ENCODE measurements at regions not wholly inside any gene's neighbourhood (a gene's known extent, or its start where the extent isn't known, plus 50 kb on each side); places are given as distances from the start of the nearest gene placed in this dataset.
"Not testable (repeated sequence)": the region's sequence is repeated elsewhere in the genome, so short reads cannot be mapped to it uniquely, and the experiment has no call there.

DNA sequence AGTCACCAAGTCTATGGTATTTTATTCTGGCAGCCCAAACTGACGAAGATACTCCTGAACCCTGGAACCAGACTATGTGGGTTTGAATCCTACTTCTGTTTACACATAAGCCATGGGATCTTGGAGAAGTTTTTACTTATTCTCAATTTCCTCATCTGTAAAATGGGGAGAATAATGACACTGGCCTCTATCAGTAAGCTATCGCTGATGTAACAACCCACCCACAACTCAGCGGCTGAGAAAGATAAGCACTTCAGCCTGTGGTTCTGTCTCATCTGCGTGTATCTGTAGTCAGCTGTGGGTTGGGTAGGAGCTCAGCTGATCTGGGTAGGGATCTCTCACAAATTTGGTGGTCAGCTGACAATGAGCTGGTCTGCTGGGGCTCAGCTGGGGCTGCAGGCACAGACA is 68.0 kb upstream of the ALX4 start:
- peak overlapping the region in 1 of 6 donors; percentile 70 for H3K27ac Mint-ChIP-seq
- ATAC-seq (ENCODE audit: low read depth in 2 of 2) (no peak), DNase-seq (no peak)
- H3K36me3 Mint-ChIP-seq: no peaks in the 10 kb centered on the region
- no peak overlapping the region for H3K4me3 Mint-ChIP-seq
- peaks cover 12 to 50% (median 46%) of the 10 kb centered on the region in 3 donors for H3K27me3 Mint-ChIP-seq
- peaks cover 0 to 18% (median 6%) of the 10 kb centered on the region in 7 donors for H3K9me3 Mint-ChIP-seq
- H3K4me1 Mint-ChIP-seq: no peaks in the 10 kb centered on the region

DNA sequence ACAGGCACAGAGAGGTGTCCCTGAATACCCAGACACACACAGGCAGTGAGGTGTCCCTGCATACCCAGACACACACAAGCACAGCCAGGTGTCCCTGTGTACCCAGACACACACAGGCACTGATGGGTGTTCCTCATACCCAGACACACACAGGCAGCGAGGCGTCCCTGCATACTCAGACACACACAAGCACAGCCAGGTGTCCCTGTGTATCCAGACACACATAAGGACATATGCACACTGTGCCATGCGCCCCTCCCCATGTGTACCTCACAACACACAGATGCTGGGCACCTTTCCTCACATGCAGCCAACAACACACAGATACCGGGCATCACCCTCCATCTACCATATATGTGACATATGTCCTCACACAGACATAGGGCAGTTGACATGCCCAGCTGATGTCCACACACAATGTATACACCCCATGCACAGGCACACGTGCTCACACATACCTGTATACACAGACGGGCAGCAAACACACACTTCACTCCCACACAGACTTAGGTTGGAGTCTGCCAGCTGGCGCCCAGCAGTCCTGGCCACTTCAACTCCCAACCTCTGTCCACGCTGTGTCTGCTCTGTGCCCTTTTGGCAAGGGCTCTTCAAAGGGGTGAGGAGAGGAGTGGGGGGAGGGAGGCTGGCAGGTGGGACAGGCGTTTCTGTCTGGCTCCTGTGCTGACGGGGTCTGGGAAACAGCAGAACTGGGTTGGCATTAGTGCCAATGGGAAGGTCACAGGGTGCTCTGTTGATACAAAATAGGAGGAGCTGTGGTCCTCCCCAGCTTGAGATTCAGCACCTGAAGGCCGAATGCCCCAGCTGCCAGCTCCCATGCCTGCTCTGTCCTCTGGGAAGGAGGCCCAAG is 69.4 kb upstream of the ALX4 start:
- H3K36me3 Mint-ChIP-seq: no peaks in the 10 kb centered on the region
- H3K4me3 Mint-ChIP-seq: no peak overlapping the region
- no peak overlapping the region for H3K27ac Mint-ChIP-seq
- H3K9me3 Mint-ChIP-seq: peaks cover 0 to 14% (median 5%) of the 10 kb centered on the region in 7 donors
- peaks cover 15 to 51% (median 47%) of the 10 kb centered on the region in 3 donors for H3K27me3 Mint-ChIP-seq
- no peaks in the 10 kb centered on the region for H3K4me1 Mint-ChIP-seq
- DNase-seq: no peak
- no peak for ATAC-seq (ENCODE audit: low read depth in 2 of 2)

DNA sequence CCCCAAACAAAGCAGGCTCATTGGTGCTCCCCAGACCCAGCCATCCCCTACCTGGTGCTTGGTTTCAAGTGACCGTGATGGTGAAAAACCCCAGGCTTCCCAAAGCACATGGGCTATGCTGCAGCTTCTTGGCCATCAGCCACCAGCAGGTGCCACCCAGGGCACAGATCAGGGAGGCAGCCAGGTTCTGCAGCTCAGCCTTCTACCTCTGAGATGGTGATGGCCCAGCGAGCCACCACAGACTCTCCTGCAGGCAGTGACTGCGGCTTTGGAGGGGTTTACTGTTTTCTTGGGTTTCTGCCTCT is 70.0 kb upstream of the ALX4 start:
- Mint-ChIP-seq H3K36me3 (no peaks in the 10 kb centered on the region), H3K27ac (no peak overlapping the region)

DNA sequence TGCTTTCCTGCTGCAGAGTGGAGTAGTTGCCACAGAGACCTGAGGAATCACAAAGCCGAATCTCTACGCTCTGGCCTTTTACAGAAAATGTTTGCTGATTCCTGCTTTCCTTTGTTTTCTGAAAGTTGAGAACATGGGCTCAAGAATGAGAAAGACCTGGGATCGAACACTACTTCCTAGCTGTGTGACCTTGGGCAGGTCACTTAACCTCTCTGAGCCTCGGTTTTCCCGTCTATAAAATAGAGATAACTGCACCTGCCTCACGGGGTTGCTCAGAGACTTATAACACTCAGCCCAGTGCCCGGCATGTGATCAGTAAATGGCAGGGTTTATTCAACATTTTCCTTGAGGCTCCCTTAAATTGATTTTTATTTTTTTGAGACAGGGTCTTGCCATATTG is 70.9 kb upstream of the ALX4 start:
- Mint-ChIP-seq H3K9me3 (peaks cover 3 to 14% (median 6%) of the 10 kb centered on the region in 7 donors), H3K36me3 (no peaks in the 10 kb centered on the region), H3K27me3 (peaks cover 24 to 58% (median 53%) of the 10 kb centered on the region in 3 donors), H3K4me1 (no peaks in the 10 kb centered on the region), H3K27ac (no peak overlapping the region), H3K4me3 (no peak overlapping the region)
- DNase-seq: no peak
- ATAC-seq (ENCODE audit: low read depth in 2 of 2): no peak

More for the DNA sequence above, 70.0 kb upstream of the ALX4 start:
- ATAC-seq (ENCODE audit: low read depth in 2 of 2): no peak
- DNase-seq: no peak
- H3K4me3 Mint-ChIP-seq: no peak overlapping the region
- peaks cover 0 to 14% (median 5%) of the 10 kb centered on the region in 7 donors for H3K9me3 Mint-ChIP-seq
- H3K27me3 Mint-ChIP-seq: peaks cover 16 to 53% (median 51%) of the 10 kb centered on the region in 3 donors
- H3K4me1 Mint-ChIP-seq: no peaks in the 10 kb centered on the region

DNA sequence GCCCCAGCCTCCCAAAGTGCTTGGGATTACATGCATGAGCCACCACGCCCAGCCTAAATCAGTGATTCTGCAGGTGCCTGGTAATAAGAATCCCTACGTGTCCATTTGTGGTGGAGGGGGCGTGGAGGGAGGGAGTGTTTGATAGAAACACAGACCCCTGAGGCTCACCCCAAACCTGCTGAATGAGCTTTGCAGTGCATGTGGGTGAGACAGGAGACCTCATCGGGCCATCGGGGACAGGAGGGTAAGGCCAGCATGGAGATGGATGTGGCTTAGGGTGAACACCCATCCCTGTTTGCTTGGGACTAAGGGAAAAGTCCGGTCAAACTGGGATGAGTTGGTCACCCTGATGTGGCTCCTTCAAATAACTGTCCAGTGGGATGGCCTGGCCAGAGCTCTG is 71.3 kb upstream of the ALX4 start:
- ATAC-seq (ENCODE audit: low read depth in 2 of 2): no peak
- no peak for DNase-seq
- Mint-ChIP-seq H3K4me1 (no peaks in the 10 kb centered on the region), H3K27ac (no peak overlapping the region), H3K9me3 (peaks cover 3 to 14% (median 6%) of the 10 kb centered on the region in 7 donors), H3K36me3 (no peaks in the 10 kb centered on the region), H3K27me3 (peaks cover 29 to 58% (median 52%) of the 10 kb centered on the region in 3 donors), H3K4me3 (no peak overlapping the region)

DNA sequence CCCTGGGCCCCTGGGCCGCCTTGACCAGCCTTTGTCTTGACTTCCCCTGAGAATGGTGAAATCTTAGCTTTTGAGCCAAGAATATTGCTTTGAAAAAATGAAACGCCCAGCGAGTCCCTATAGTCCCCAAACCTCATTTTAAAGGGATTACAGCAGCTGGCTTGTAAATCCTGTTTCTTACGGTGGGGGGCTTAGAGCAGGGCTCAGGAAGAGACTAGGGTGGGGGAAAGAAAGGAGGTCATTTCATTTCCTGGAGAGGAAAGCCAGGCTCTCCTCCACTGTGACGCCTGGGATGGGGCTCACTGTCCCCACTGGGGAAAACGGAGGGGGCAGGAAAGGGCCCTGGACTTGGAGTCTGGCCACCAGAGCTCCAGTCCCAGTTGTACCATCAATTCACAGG is 72.2 kb upstream of the ALX4 start:
- Mint-ChIP-seq H3K4me1 (no peaks in the 10 kb centered on the region), H3K9me3 (peaks cover 3 to 11% (median 6%) of the 10 kb centered on the region in 7 donors), H3K4me3 (no peak overlapping the region), H3K36me3 (no peaks in the 10 kb centered on the region), H3K27ac (no peak overlapping the region), H3K27me3 (peaks cover 33 to 58% (median 56%) of the 10 kb centered on the region in 3 donors)
- DNase-seq (no peak), ATAC-seq (ENCODE audit: low read depth in 2 of 2) (no peak)

DNA sequence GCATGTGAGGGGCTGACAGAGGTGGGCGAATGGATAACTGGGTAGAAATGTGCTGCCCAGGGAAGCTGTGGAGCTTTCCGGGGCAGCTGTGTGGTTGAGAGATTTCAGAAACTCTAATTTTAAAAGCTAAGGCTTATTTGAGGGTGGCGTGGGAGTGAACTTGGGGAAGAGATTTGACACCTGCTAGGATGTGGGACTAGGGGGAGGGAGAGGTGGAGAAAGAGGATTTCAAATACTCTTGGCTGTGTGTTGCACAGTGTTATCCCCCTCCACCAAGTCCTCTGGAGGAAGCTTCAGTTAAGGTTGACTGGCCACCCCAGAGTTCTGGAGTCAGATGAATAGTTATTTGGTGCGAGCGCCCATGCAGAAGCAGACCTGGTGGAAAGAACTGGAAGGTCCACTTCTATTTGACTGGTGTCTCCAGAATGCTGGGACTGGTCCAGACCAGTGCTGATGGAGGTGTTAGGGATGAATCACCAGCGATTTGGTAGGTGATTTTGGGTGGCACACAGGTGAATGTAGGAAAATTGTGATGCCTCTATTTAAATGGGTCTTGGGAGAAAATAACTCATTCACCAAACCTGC is 72.8 kb upstream of the ALX4 start:
- no peak for ATAC-seq (ENCODE audit: low read depth in 2 of 2)
- no peak overlapping the region for H3K4me3 Mint-ChIP-seq
- H3K36me3 Mint-ChIP-seq: no peaks in the 10 kb centered on the region
- H3K27ac Mint-ChIP-seq: peak overlapping the region in 1 of 6 donors; percentile 10
- peaks cover 2 to 6% (median 5%) of the 10 kb centered on the region in 7 donors for H3K9me3 Mint-ChIP-seq
- H3K4me1 Mint-ChIP-seq: no peaks in the 10 kb centered on the region
- no peak for DNase-seq
- H3K27me3 Mint-ChIP-seq: peaks cover 36 to 63% (median 63%) of the 10 kb centered on the region in 3 donors

DNA sequence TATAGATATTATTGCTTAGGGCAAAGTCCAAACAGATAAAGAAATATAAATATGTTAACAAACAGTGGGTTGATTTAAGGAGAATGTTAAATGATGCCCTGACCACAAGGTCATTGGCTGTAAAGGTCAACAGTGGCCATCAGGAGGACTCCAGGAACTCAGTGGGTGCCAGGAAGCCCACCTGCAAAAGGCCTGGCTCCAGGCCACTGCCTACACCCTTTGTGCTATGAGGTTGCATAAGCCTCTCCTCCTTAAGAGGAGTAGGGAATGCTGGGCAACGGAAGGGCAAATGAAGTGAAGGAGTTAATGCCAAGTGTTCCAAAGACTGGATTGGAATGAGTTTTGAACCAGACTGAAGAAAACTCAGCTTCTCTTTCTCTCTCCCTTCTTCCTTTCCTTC is 73.3 kb upstream of the ALX4 start:
- DNase-seq: no peak
- no peak overlapping the region for H3K4me3 Mint-ChIP-seq
- no peaks in the 10 kb centered on the region for H3K4me1 Mint-ChIP-seq
- no peaks in the 10 kb centered on the region for H3K36me3 Mint-ChIP-seq
- H3K27ac Mint-ChIP-seq: no peak overlapping the region
- no peak for ATAC-seq (ENCODE audit: low read depth in 2 of 2)
- peaks cover 0 to 4% (median 1%) of the 10 kb centered on the region in 7 donors for H3K9me3 Mint-ChIP-seq
- peaks cover 39 to 65% (median 64%) of the 10 kb centered on the region in 3 donors for H3K27me3 Mint-ChIP-seq

DNA sequence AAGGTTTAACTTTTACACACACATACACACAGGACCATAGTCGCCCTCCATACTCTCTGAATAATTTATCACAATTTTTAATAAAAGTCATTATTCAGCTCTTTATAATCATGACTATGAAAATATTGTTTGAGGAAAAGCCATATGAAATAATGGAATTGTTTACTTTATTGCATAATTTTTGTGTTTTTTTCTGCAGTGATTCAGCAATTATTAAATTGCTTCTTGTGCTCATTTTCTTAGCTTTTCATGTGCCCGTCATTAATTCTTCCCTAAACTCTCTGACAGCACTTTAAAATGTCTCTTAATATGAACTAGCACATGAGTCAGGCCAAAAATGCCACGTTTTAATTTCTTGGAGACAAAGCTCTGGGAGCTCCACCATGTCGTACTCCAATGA is 77.5 kb upstream of the ALX4 start:
- no peak overlapping the region for H3K4me3 Mint-ChIP-seq
- peaks cover 0 to 12% (median 8%) of the 10 kb centered on the region in 3 donors for H3K4me1 Mint-ChIP-seq
- peaks cover 28 to 55% (median 46%) of the 10 kb centered on the region in 3 donors for H3K27me3 Mint-ChIP-seq
- DNase-seq (no peak), ATAC-seq (ENCODE audit: low read depth in 2 of 2) (no peak)
- H3K36me3 Mint-ChIP-seq: peaks cover 0 to 15% of the 10 kb centered on the region in 2 donors
- no peak overlapping the region for H3K27ac Mint-ChIP-seq
- H3K9me3 Mint-ChIP-seq: peaks cover 2 to 14% (median 13%) of the 10 kb centered on the region in 7 donors

DNA sequence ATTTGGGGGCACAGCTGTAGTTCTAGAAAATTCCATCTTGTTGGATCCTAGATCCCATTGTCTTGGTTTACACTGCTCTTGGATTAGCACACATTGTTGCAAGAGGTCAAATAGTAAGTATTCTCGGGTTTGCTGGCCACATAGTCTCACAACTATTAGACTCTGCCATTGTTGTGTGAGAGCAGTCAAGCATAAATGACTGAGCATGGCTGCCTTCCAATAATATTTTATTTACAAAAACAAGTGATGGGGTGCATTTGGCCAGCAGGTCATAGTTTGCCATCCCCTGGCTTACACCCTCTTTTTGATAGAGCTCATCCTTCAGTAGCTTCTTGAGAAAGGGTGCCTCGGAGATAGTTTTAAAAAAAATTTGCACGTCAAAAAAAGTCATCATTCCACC is 77.9 kb upstream of the ALX4 start:
- DNase-seq: no peak
- peaks cover 0 to 12% (median 8%) of the 10 kb centered on the region in 3 donors for H3K4me1 Mint-ChIP-seq
- H3K36me3 Mint-ChIP-seq: peaks cover 0 to 15% of the 10 kb centered on the region in 2 donors
- H3K27me3 Mint-ChIP-seq: peaks cover 28 to 51% (median 42%) of the 10 kb centered on the region in 3 donors
- H3K9me3 Mint-ChIP-seq: peaks cover 2 to 14% (median 13%) of the 10 kb centered on the region in 7 donors
- H3K4me3 Mint-ChIP-seq: no peak overlapping the region
- no peak for ATAC-seq (ENCODE audit: low read depth in 2 of 2)
- no peak overlapping the region for H3K27ac Mint-ChIP-seq

DNA sequence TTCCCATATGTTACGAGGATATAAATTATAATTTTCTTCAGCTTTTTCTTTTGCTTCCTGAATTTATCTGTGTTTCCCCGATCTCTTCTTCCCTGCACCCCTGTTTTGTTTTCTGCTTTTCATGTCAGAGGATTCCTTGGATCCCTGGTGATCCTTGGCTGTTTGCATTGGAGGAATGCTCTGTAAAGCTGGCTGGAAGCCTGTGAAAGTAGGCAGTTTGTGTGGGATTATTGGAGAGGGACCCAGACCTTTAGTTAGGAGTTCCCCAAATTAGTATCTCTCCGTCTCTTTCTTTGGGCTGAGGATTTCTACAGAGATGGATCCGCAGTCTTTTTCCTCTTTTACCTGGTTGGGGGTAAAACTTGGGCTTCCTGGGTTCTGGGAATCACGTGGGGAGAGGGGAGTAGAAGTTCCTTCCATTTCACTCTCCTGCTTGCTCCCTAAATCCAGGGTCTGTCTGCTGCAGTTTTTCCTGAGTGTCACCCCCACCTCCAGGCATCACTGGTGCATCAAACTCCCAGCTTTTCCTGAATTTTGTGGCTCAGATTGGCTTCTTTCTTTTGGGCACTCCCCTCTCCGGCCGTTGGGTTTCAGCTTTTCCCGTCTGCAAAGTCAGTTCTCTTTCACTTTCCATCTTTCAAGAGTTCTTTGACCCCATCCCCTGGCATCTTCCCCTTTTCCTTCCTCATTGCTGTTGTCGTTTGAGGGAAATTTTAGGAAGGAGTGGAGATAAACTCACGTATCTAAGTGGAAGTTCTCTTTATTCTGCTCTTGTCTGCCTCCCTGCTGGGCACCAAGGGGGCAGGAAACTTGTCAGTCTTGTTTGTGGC is 79.1 kb upstream of the ALX4 start:
- peaks cover 0 to 12% (median 8%) of the 10 kb centered on the region in 3 donors for H3K4me1 Mint-ChIP-seq
- DNase-seq: no peak
- peaks cover 4 to 14% (median 13%) of the 10 kb centered on the region in 7 donors for H3K9me3 Mint-ChIP-seq
- H3K27ac Mint-ChIP-seq: peak overlapping the region in 1 of 6 donors; percentile 27
- ATAC-seq (ENCODE audit: low read depth in 2 of 2): no peak
- H3K27me3 Mint-ChIP-seq: peaks cover 24 to 52% (median 49%) of the 10 kb centered on the region in 3 donors
- H3K4me3 Mint-ChIP-seq: peak overlapping the region in 2 of 8 donors; percentile 31 to 44
- H3K36me3 Mint-ChIP-seq: peaks cover 0 to 15% of the 10 kb centered on the region in 2 donors

DNA sequence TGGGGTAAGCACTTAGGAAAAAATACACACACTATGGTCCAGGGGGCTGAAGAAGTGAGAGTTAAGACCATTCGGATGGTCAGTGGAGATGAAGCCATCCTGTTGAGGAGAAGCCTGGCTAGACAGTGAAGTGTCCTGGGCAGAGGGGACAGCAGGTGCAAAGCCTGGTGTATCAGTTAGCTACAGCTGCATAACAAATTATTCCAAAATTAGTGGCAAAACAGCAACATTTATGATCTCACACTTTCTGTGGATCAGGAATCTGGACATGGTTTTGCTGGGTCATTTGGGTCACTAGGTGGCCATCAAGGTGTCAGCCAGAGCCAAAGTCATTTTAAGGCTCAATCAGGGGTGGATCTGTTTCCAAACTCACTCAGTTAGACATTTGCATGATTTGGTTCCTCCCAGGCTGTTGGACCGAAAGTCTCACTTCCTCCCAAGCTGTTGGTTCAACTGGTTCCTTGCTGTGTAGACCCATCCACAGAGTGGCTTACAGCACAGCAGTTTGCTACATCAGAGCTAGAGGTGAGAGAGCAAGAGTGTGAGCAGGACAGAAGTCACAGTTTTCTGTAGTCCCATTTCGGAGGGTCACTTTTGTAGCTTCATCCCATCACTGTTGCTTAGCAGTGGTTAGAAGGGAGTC is 80.1 kb upstream of the ALX4 start:
- no peak overlapping the region for H3K4me3 Mint-ChIP-seq
- no peak for DNase-seq

DNA sequence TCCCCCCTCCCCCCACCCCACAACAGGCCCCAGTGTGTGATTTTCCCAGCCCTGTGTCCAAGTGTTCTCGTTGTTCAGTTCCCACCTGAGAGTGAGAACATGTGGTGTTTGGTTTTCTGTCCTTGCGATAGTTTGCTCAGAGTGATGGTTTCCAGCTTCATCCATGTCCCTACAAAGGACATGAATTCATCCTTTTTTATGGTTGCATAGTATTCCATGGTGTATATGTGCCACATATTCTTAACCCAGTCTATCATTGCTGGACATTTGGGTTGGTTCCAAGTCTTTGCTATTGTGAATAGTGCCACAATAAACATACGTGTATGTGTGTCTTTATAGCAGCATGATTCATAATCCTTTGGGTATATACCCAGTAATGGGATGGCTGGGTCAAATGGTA is 81.1 kb upstream of the ALX4 start:
- H3K4me3 Mint-ChIP-seq; ATAC-seq (ENCODE audit: low read depth in 2 of 2); H3K27ac Mint-ChIP-seq; DNase-seq: not testable (repeated sequence)
- Mint-ChIP-seq H3K27me3 (peaks cover 29 to 53% (median 40%) of the 10 kb centered on the region in 3 donors), H3K36me3 (peaks cover 7 to 15% of the 10 kb centered on the region in 2 donors), H3K4me1 (peaks cover 0 to 12% (median 8%) of the 10 kb centered on the region in 3 donors), H3K9me3 (peaks cover 4 to 18% (median 15%) of the 10 kb centered on the region in 7 donors)

More for the DNA sequence above, 80.1 kb upstream of the ALX4 start:
- Mint-ChIP-seq H3K36me3 (peaks cover 0 to 15% of the 10 kb centered on the region in 2 donors), H3K4me1 (peaks cover 0 to 12% (median 8%) of the 10 kb centered on the region in 3 donors), H3K27me3 (peaks cover 31 to 56% (median 42%) of the 10 kb centered on the region in 3 donors), H3K9me3 (peaks cover 4 to 18% (median 13%) of the 10 kb centered on the region in 7 donors), H3K27ac (no peak overlapping the region)
- ATAC-seq (ENCODE audit: low read depth in 2 of 2): peak in 1 of 2 donors; percentile 44

Data from naive B cell (primary cell).